DND-41 (cell line): ENCODE measurements at regions not wholly inside any gene's neighbourhood (a gene's known extent, or its start where the extent isn't known, plus 50 kb on each side); places are given as distances from the start of the nearest gene placed in this dataset.

ENCODE experiments used
- EZH2 ChIP-seq: IDR thresholded peaks from 3 replicates; pipeline ENCODE4 v1.6.1; 2012; ENCODE audit warnings: borderline replicate concordance, low read depth, mild to moderate bottlenecking, moderate library complexity, low read length, inconsistent platforms; ENCODE audit not compliant: severe bottlenecking
- TF ChIP-seq, protein P1 (sequence below): IDR thresholded peaks from 2 replicates; pipeline ENCODE4 v1.5.1; 2012; ENCODE audit warnings: borderline replicate concordance, low read length, moderate library complexity, mild to moderate bottlenecking; ENCODE audit not compliant: poor library complexity, severe bottlenecking; ENCODE audit errors: extremely low read depth

DNA sequence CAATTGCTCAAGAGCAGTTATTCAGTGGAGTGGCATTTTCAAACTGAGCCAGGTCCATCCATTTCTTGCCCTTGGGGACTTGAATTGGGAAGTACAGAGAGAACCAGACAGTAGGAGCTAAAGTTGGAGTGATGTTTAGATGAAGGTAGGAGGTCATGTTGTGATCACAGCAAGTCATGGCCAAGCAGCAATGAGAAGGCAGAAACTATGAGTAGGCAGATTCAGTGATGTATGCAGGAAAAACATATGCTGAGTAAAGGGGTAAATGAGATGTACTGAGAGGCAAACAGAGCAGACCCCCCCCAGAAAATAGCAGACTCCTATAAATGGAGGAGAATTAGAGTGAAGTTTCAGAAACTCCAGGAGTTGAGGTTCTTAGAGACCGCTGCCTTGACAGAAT, 95.8 kb downstream of the PERP start:
- TF ChIP-seq, protein P1, sequence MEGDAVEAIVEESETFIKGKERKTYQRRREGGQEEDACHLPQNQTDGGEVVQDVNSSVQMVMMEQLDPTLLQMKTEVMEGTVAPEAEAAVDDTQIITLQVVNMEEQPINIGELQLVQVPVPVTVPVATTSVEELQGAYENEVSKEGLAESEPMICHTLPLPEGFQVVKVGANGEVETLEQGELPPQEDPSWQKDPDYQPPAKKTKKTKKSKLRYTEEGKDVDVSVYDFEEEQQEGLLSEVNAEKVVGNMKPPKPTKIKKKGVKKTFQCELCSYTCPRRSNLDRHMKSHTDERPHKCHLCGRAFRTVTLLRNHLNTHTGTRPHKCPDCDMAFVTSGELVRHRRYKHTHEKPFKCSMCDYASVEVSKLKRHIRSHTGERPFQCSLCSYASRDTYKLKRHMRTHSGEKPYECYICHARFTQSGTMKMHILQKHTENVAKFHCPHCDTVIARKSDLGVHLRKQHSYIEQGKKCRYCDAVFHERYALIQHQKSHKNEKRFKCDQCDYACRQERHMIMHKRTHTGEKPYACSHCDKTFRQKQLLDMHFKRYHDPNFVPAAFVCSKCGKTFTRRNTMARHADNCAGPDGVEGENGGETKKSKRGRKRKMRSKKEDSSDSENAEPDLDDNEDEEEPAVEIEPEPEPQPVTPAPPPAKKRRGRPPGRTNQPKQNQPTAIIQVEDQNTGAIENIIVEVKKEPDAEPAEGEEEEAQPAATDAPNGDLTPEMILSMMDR: no peak
- TF ChIP-seq EZH2: no peak
